Coronary artery (tissue), 2 donors: ENCODE measurements at regions not wholly inside any gene's neighbourhood (a gene's known extent, or its start where the extent isn't known, plus 50 kb on each side); places are given as distances from the start of the nearest gene placed in this dataset.

Source experiments
- DNase-seq: peaks from one replicate; pipeline ENCODE4 v3.0.0-alpha.2; 2017; ENCODE audit warnings: low spot score
- H3K27ac ChIP-seq, 2 donors: fragments of 200-600 bp; sonication (generic); one replicate each; pipeline ENCODE4 v1.5.1; 2016 to 2019
- H3K4me3 ChIP-seq: fragments of 200-600 bp; sonication (generic); 2 replicates; pipeline ENCODE4 v1.5.1; 2016; ENCODE audit warnings: mild to moderate bottlenecking, moderate library complexity
- TF ChIP-seq, protein P1 (sequence below): fragments of 200-600 bp; sonication (generic); IDR thresholded peaks from one replicate; pipeline ENCODE4 v1.5.1; 2019; ENCODE audit warnings: antibody characterized with exemption

DNA sequence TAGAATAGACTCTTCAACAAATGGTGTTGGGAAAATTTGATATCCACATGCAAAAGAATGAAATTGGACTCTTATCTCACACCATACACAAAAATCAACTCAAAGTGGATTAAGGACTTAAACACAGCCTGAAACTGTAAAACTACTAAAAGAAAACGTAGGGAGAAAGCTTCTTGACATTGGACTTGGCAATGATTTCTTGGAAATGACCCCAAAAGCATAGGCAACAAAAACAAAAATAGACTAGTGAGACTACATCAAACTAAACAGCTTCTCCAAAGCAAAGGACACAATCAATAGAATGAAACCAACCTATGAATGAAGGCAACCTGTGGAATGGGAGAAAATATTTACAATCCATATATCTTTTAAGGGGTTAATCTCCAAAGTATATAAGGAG is 94.7 kb upstream of the INTU start:
- Histone ChIP-seq H3K4me3 (no peak overlapping the region), H3K27ac (no peak overlapping the region)
- DNase-seq: no peak
- TF ChIP-seq, protein P1, sequence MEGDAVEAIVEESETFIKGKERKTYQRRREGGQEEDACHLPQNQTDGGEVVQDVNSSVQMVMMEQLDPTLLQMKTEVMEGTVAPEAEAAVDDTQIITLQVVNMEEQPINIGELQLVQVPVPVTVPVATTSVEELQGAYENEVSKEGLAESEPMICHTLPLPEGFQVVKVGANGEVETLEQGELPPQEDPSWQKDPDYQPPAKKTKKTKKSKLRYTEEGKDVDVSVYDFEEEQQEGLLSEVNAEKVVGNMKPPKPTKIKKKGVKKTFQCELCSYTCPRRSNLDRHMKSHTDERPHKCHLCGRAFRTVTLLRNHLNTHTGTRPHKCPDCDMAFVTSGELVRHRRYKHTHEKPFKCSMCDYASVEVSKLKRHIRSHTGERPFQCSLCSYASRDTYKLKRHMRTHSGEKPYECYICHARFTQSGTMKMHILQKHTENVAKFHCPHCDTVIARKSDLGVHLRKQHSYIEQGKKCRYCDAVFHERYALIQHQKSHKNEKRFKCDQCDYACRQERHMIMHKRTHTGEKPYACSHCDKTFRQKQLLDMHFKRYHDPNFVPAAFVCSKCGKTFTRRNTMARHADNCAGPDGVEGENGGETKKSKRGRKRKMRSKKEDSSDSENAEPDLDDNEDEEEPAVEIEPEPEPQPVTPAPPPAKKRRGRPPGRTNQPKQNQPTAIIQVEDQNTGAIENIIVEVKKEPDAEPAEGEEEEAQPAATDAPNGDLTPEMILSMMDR: no peak

DNA sequence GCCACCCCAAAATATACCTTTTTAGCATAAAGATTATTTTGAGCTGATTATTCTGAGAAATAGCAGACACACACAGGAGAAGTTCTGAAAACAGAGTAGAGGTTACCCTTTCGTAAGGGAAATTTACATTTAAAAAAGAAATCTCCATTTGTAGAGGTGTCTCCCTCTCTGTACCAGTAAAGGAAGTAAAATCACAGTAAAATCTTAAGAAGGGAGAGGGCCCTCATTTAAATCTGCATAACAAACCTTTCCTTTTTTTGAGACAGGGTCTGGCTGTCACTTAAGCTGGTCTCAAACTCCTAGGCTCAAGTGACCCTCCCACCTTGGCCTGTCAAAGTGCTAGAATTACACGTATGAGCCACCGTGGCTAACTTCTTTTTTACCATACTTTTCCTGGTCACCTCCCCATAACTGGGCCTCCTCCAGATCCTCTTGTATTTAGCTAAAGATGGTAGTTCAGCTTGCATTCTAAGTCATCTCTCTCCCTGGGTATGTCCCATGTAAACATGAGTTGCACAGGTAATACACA is 92.2 kb upstream of the INTU start:
- no peak overlapping the region for H3K27ac ChIP-seq
- no peak for DNase-seq

DNA sequence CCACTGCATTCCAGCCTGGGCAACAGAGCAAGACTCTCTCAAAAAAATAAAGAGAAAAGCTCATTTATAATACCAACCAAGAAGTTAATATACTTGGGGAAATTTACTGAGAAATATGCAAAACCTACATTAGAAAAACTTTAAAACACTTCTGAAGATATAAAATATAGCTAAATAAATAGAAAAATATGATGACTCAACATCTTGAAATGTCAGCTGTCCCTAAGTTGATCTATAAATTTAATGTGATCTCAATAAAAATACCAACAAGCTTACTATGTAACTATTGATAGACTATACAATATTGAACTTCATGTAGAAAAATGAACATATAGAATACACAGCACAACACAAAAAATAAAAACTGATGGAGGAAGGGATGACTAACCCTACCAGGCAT is 87.5 kb upstream of the INTU start:
- TF ChIP-seq, protein P1: no peak
- DNase-seq: no peak
- Histone ChIP-seq H3K27ac (no peak overlapping the region), H3K4me3 (no peak overlapping the region)

More for the DNA sequence above, 92.2 kb upstream of the INTU start:
- H3K4me3 ChIP-seq: no peak overlapping the region
- TF ChIP-seq, protein P1: no peak

DNA sequence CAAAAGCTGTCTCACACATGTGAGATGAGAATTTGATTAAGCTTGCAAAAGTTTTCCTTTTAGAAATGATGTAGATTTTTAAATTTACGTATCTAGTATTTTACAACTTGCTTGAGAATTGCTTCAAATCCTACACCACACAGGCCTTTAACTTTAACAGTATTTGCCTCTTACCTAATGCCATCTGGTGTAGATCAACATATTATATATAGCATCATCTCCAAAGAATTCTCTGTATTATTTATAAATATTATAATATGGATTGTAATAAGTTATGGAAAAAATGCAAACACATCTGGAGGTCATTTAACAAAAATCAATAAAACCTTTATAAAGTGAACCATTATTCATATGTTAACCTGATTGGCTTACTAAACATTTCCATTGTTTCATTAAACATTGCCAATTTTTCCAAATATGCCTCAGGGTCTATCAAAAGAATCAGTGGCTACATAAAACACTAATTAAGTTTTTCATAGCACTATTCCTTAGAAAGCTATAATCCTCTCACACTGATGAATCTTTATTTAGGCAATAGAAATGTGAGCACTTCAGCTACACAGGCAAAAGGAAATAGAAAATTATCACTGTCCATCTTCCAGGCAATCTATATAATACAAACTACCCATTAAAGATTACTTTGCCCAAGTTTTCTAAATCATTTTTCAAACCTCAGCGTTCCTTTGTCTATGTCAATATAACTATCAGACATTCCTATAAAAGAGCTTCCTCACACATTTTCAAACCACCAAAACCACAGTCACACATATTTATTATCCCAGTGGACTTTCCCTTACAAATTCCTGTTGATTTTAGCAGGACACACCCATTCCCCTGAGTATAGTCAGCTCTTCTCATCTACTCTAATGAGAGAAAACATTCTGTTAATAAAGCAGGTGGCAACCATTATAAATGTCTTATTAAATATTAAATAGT is 83.5 kb upstream of the INTU start:
- TF ChIP-seq, protein P1: no peak
- Histone ChIP-seq H3K4me3 (no peak overlapping the region), H3K27ac (no peak overlapping the region)
- no peak for DNase-seq

DNA sequence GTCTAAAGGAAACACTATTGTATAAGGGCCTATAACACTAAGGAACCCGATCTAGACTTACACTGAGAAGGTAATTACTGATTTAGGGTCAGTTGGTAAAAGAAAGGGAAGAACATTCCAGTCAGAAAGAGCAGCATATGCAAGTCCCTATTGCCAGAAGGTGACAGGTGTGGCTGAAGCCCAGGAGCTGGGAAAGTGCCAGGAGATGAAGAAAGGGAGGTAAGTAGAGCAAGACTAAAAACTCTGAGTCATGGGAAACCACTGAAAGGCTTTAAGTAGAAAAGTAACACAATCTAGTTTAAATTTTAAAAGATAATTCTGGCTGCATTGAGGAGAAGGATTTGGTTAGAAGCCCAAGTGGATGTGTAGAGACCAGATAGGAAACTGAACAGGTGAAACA is 77.7 kb upstream of the INTU start:
- DNase-seq: no peak
- no peak overlapping the region for H3K27ac ChIP-seq
- TF ChIP-seq, protein P1: no peak
- H3K4me3 ChIP-seq: no peak overlapping the region

DNA sequence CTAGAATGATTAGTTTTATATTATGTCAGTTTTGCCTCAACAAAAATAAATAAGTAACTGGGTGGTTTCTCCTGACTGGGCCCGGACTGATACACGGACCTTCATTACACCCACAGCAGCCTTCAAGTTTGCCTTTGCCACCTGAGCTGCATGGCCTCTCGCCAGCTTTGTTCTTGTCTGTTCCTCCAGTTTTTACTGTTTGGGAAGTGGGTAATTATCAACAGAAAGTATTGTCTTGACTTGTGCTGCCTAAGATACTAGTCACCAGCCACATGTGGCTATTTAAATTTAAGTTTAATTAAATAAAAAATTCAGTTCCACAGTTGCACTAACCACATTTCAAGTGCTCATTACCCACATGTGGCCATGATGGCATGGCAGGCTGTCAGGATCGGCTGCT is 74.7 kb upstream of the INTU start:
- H3K27ac ChIP-seq: no peak overlapping the region
- TF ChIP-seq, protein P1: no peak
- no peak overlapping the region for H3K4me3 ChIP-seq
- no peak for DNase-seq
